HCT116 (cell line): ENCODE measurements at regions not wholly inside any gene's neighbourhood (a gene's known extent, or its start where the extent isn't known, plus 50 kb on each side); places are given as distances from the start of the nearest gene placed in this dataset.

Experiments used
- ATAC-seq: fragments of 200-7000 bp; cut with Tn5 transposase; 2 replicates; pipeline ENCODE4 v1.9.1; 2020; ENCODE audit warnings: mild to moderate bottlenecking, moderate library complexity
- BruUV-seq: library from RNA; stranded (reverse); fragments of 400-500 nt; replicated peaks from 2 replicates; lab custom pipeline; 2021; lab: Mats Ljungman, UMichigan
- CTCF ChIA-PET: fragments of 300-600 bp; sonication (Branson Sonifier 250); formaldehyde crosslinking; loops from one replicate; lab custom pipeline; 2021; ENCODE audit warnings: antibody characterized with exemption; lab: Charles Lee
- POLR2A ChIA-PET: fragments of 300-600, 350-600 bp; sonication (Branson Sonifier 250); formaldehyde crosslinking; loops from one replicate; lab custom pipeline; 2021; ENCODE audit warnings: antibody characterized with exemption; lab: Charles Lee
- RAD21 ChIA-PET, 2 experiments: fragments of 300-600 bp; sonication (Branson Sonifier 250); formaldehyde crosslinking; loops; one replicate each; lab custom pipeline; 2023; ENCODE audit warnings: low total read pairs in 2 of 2; ENCODE audit not compliant: uncharacterized antibody in 2 of 2, unreplicated experiment in 2 of 2, low non-redundant PET in 1 of 2; lab: Charles Lee
- DNase-seq: peaks from one replicate; pipeline ENCODE4 v3.0.0-alpha.2; 2010; ENCODE audit warnings: low read depth, low spot score
- H2AFZ ChIP-seq: fragments of 200-600 bp; shearing (Covaris generic), sonication (generic); 2 replicates; pipeline ENCODE4 v1.6.1; 2017; ENCODE audit warnings: low read depth, mixed run types, mixed read lengths, antibody characterized with exemption, low read length; ENCODE audit not compliant: poor library complexity, severe bottlenecking
- H3K27ac ChIP-seq: 2 replicates; pipeline ENCODE4 v1.5.1; 2012; ENCODE audit warnings: low read depth, low read length
- H3K27me3 ChIP-seq: fragments of 200-600 bp; sonication (generic); 2 replicates; pipeline ENCODE4 v1.6.1; 2016; ENCODE audit warnings: mixed run types, low read length, mixed read lengths; ENCODE audit not compliant: insufficient read depth
- H3K36me3 ChIP-seq, 2 experiments: fragments of 200-500 bp in 1 of 2; fragments of 200-600 bp in 1 of 2; sonication (Bioruptor generic) in 1 of 2; sonication (generic) in 1 of 2; 2 replicates each; pipeline versions ENCODE4 v1.5.1 to v1.6.1; 2014 to 2016; ENCODE audit warnings: low read length in 2 of 2, inconsistent platforms in 1 of 2, mixed read lengths in 1 of 2, mixed run types in 1 of 2; ENCODE audit not compliant: insufficient read depth in 2 of 2, control insufficient read depth in 1 of 2
- H3K4me1 ChIP-seq, 2 experiments: fragments of 200-600 bp in 1 of 2; sonication (generic) in 1 of 2; 2 replicates each; pipeline versions ENCODE4 v1.5.1 to v1.6.1; 2012 to 2017; ENCODE audit warnings: low read length in 2 of 2, inconsistent platforms in 1 of 2, mild to moderate bottlenecking in 1 of 2, mixed read lengths in 1 of 2, mixed run types in 1 of 2, moderate library complexity in 1 of 2; ENCODE audit not compliant: insufficient read depth in 2 of 2, control insufficient read depth in 1 of 2
- H3K4me2 ChIP-seq: fragments of 200-600 bp; sonication (generic); 2 replicates; pipeline ENCODE4 v1.6.1; 2017; ENCODE audit warnings: mixed run types, low read length, mixed read lengths
- H3K4me3 ChIP-seq, 2 experiments: fragments of 200-600 bp in 1 of 2; sonication (generic) in 1 of 2; replicated peaks in 1 of 2; 2 replicates each; pipeline ENCODE4 v1.5.1; 2011 to 2016; ENCODE audit warnings: low read length in 2 of 2, control low read depth in 1 of 2, low read depth in 1 of 2, mild to moderate bottlenecking in 1 of 2, mixed read lengths in 1 of 2, mixed run types in 1 of 2
- H3K79me2 ChIP-seq: fragments of 200-600 bp; sonication (generic); 2 replicates; pipeline ENCODE4 v1.6.1; 2017; ENCODE audit warnings: mild to moderate bottlenecking, mixed run types, low read length, moderate library complexity, mixed read lengths; ENCODE audit not compliant: insufficient read depth
- H3K9ac ChIP-seq: fragments of 200-600 bp; sonication (generic); 2 replicates; pipeline ENCODE4 v1.6.1; 2016; ENCODE audit warnings: low read length, mixed read lengths
- H3K9me2 ChIP-seq: fragments of 200-600 bp; sonication (generic), shearing (Covaris generic); 2 replicates; pipeline ENCODE4 v1.6.1; 2017; ENCODE audit warnings: mixed run types, mild to moderate bottlenecking, moderate library complexity; ENCODE audit not compliant: insufficient read depth
- H3K9me3 ChIP-seq, 2 experiments: fragments of 200-500 bp in 1 of 2; fragments of 200-600 bp in 1 of 2; sonication (Bioruptor generic) in 1 of 2; sonication (generic) in 1 of 2; 2 replicates each; pipeline ENCODE4 v1.6.1; 2014 to 2017; ENCODE audit warnings: low read length in 2 of 2, mixed read lengths in 2 of 2, inconsistent platforms in 1 of 2, low read depth in 1 of 2, mild to moderate bottlenecking in 1 of 2, mixed run types in 1 of 2, moderate library complexity in 1 of 2; ENCODE audit not compliant: control insufficient read depth in 1 of 2, insufficient read depth in 1 of 2
- H4K20me1 ChIP-seq: fragments of 200-600 bp; sonication (generic), shearing (Covaris generic); 2 replicates; pipeline ENCODE4 v1.6.1; 2017; ENCODE audit warnings: mixed run types, mild to moderate bottlenecking, moderate library complexity; ENCODE audit not compliant: insufficient read depth
- ATF3 ChIP-seq: IDR thresholded peaks from 2 replicates; pipeline ENCODE4 v1.6.1; 2012
- CTCF ChIP-seq, 3 experiments: fragments of 200-600 bp in 1 of 3; sonication (generic) in 1 of 3; IDR thresholded peaks in 2 of 3; conservative IDR thresholded peaks in 1 of 3; 2 replicates each; pipeline ENCODE4 v1.5.1; 2012 to 2017; ENCODE audit warnings: low read depth in 2 of 3, low read length in 2 of 3, antibody characterized with exemption in 1 of 3, borderline replicate concordance in 1 of 3, control low read depth in 1 of 3, mild to moderate bottlenecking in 1 of 3, mixed read lengths in 1 of 3, mixed run types in 1 of 3, moderate library complexity in 1 of 3; ENCODE audit not compliant: insufficient read depth in 1 of 3
- ELF1 ChIP-seq: IDR thresholded peaks from 2 replicates; pipeline ENCODE4 v1.6.1; 2012; ENCODE audit warnings: low read depth, borderline replicate concordance
- JUND ChIP-seq: IDR thresholded peaks from 2 replicates; pipeline ENCODE4 v1.6.1; 2012
- POLR2AphosphoS5 ChIP-seq: IDR thresholded peaks from 2 replicates; pipeline ENCODE4 v1.6.1; 2011; ENCODE audit warnings: mild to moderate bottlenecking, low read depth, low read length, moderate library complexity
- SIN3A ChIP-seq: IDR thresholded peaks from 2 replicates; pipeline ENCODE4 v1.6.1; 2012; ENCODE audit warnings: low read depth
- SP1 ChIP-seq: IDR thresholded peaks from 2 replicates; pipeline ENCODE4 v1.6.1; 2012; ENCODE audit warnings: low read depth
- SRF ChIP-seq: IDR thresholded peaks from 2 replicates; pipeline ENCODE4 v1.6.1; 2012; ENCODE audit warnings: low read depth
- YY1 ChIP-seq: IDR thresholded peaks from 2 replicates; pipeline ENCODE4 v1.6.1; 2011; ENCODE audit warnings: low read length, low read depth, moderate library complexity, mild to moderate bottlenecking; ENCODE audit not compliant: insufficient replicate concordance; ENCODE audit errors: extremely low read depth
- ZNF274 ChIP-seq: fragments of 200-500 bp; sonication (Bioruptor generic); IDR thresholded peaks from 2 replicates; pipeline ENCODE4 v1.6.1; 2014; ENCODE audit warnings: mild to moderate bottlenecking, low read depth, low read length, inconsistent platforms
- intact Hi-C: fragments of 100-400 bp; cut with micrococcal nuclease; formaldehyde crosslinking; loops from 2 replicates; pipeline ENCODE4 v1.10.0; 2022

- ChIA-PET RAD21 (no interaction called here), POLR2A (no interaction called here), CTCF (no interaction called here)
- Histone ChIP-seq H3K4me3 (no peak overlapping the region), H3K27ac (no peak overlapping the region), H3K9me2 (no peaks in the 10 kb centered on the region), H3K27me3 (no peaks in the 10 kb centered on the region), H3K4me2 (no peak overlapping the region), H4K20me1 (no peaks in the 10 kb centered on the region), H3K9me3 (no peaks in the 10 kb centered on the region), H2AFZ (no peak overlapping the region), H3K9ac (no peak overlapping the region), H3K4me1 (no peaks in the 10 kb centered on the region), H3K36me3 (no peaks in the 10 kb centered on the region), H3K79me2 (no peaks in the 10 kb centered on the region)
- no peak for TF ChIP-seq SIN3A
- TF ChIP-seq ATF3 = no peak
- no peak for TF ChIP-seq ELF1
- no peak for TF ChIP-seq YY1
- DNase-seq = no peak
- intact Hi-C loops = no loop called here
- no peak for ATAC-seq
- no TSS peak for BruUV-seq
Observed at GRCh38 chr2:188850786-188851185, 123.4 kb upstream of the COL3A1 start.

DNA sequence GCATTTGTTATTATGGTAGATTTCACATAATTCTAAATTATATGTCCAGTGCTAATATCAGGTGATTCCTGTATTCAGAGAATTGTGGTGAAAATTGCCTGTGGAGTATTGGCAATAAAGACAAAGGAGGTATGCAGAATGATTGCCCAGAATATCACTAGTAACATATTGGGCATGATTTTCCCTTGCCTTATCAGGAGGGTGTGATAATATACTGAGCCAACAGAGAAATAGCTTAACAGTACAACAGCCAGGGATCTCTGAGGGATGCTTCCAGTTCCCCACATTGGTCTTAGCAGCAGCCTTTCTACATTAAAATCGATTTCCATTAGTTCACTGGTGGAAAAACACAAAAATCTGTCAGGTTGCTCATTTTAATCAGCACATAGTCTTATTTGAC is 122.9 kb upstream of the COL3A1 start:
- ATAC-seq = no peak
- Histone ChIP-seq H3K9me3 (no peaks in the 10 kb centered on the region), H3K4me3 (no peak overlapping the region), H3K27me3 (no peaks in the 10 kb centered on the region), H4K20me1 (no peaks in the 10 kb centered on the region), H3K27ac (no peak overlapping the region), H3K36me3 (no peaks in the 10 kb centered on the region), H3K4me2 (no peak overlapping the region), H3K4me1 (no peaks in the 10 kb centered on the region), H3K9me2 (no peaks in the 10 kb centered on the region), H3K9ac (no peak overlapping the region), H2AFZ (no peak overlapping the region), H3K79me2 (no peaks in the 10 kb centered on the region)
- ChIA-PET CTCF (no interaction called here), POLR2A (no interaction called here), RAD21 (no interaction called here)
- intact Hi-C loops = no loop called here
- no peak for DNase-seq
- TF ChIP-seq POLR2AphosphoS5 (no peak), ZNF274 (no peak), SP1 (no peak), CTCF (IDR thresholded peaks at IDR 0.05 in 2 of 3, conservative IDR thresholded peaks at IDR 0.05 in 1 of 3; ENCODE audit: borderline replicate concordance in 1 of 3, insufficient read depth in 1 of 3, low read depth in 2 of 3, low read length in 2 of 3) (no peak), JUND (no peak), SRF (no peak)
- no TSS peak for BruUV-seq
